NOMO-1 (cell line): ENCODE measurements at regions not wholly inside any gene's neighbourhood (a gene's known extent, or its start where the extent isn't known, plus 50 kb on each side); places are given as distances from the start of the nearest gene placed in this dataset.

ENCODE experiments used
- DNase-seq, 2 experiments: peaks; one replicate each; lab custom pipeline; 2025; ENCODE audit not compliant: unreplicated experiment in 2 of 2; lab: John Stamatoyannopoulos, UW

- DNase-seq = no peak
Observed at GRCh38 chr22:17269224-17269606, 50.0 kb upstream of the ADA2 start.
